GM21528 (cell line): ENCODE measurements at regions not wholly inside any gene's neighbourhood (a gene's known extent, or its start where the extent isn't known, plus 50 kb on each side); places are given as distances from the start of the nearest gene placed in this dataset.
"Not testable (repeated sequence)": the region's sequence is repeated elsewhere in the genome, so short reads cannot be mapped to it uniquely, and the experiment has no call there.

Experiments used
- ATAC-seq: cut with Tn5 transposase; IDR thresholded peaks from one replicate; pipeline ENCODE4 v1.9.1; 2021; ENCODE audit warnings: mild to moderate bottlenecking, moderate library complexity; ENCODE audit not compliant: unreplicated experiment, low FRiP score

DNA sequence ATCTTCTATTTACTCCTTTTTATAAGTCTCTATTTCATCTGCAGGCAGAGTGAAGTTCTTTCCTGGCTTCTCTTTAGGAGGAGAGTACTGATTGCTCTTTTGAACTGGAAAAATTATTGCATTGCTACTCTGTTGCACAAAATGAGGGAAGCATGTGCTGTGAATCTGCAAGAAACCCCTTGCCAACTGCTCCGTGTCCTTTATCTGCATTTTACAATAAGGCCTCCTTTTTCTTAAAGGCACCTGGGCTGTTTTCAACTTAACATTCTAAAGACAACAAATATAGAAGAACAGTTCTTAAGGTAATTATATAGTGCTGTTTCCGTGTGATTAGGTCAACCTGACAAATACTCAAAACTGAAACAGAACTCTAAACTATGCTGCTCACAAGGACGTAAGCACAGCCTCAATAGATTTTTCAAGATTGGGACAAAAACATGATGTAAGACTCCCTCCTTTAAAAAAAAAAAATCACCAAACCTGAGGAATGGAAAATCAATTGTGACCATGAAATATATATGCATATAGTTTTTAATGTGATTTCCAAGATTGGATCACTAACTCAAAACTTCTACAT is 716.6 kb upstream of the INTU start:
- ATAC-seq = no peak

DNA sequence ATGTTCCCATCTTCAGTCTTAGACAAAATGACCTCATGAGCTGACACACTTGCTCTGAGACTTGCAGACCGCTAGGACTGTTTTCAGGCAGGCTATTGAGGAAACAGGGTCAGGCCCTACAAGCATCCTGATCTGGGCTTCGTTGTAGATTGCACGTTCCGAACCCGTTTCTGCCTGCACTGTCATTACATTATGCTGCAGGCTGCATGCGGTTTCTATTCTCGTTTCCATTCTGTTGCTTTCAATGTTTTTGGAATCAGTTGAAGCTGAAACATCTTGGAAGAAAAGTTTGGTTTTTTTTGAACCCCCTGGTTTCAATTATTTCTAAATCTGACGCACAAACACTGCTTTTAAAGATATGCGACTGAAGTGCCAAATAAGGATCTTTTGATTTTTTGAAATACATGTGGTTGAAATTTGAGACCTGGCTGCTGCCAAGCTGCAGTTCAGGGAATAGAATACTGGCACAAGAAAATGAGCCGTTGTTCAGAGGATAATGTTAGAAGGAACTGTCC is 716.1 kb upstream of the INTU start:
- no peak for ATAC-seq

DNA sequence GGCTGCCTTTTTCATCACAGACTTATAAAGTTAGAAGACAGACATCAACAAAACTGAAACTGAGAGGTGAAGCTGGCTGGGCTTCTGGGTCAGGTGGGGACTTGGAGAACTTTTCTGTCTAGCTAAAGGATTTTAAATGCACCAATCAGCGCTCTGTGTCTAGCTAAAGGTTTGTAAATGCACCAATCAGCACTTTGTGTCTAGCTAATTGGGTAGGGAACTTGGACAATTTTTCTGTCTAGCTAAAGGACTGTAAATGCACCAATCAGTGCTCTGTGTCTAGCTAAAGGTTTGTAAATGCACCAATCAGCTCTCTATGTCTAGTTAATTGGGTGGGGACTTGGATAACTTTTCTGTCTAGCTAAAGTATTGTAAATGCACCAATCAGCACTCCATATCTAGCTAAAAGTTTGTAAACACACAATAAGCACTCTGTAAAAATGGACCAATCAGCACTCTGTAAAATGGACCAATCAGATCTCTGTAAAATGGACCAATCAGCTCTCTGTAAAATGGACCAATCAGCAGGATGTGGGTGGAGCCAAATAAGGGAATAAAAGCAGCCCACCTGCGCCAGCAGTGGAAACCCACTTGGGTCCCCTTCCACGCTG is 710.3 kb upstream of the INTU start:
- ATAC-seq = not testable (repeated sequence)

DNA sequence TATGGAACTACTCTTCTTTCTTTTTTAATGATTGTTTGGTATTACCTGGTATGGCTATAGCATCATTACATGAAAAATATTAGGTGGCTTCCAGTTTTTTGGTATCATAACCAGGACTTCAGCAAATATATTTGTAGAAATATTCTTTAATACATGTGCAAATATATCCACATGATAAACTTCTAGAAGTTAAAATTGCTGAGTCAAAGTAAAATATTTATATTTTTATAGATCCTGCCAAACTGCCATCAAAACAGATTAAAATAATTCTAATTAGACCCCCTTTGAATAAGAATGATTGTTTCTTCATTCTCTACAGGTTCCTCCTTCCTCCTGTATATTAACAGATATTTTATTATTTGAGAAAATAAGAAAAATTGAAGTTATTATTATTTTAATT is 708.5 kb upstream of the INTU start:
- no peak for ATAC-seq

DNA sequence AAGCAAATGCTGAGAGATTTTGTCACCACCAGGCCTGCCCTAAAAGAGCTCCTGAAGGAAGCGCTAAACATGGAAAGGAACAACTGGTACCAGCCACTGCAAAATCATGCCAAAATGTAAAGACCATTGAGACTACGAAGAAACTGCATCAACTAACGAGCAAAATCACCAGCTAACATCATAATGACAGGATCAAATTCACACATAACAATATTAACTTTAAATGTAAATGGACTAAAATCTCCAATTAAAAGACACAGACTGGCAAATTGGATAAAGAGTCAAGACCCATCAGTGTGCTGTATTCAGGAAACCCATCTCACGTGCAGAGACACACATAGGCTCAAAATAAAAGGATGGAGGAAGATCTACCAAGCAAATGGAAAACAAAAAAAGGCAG is 702.7 kb upstream of the INTU start:
- ATAC-seq = not testable (repeated sequence)

DNA sequence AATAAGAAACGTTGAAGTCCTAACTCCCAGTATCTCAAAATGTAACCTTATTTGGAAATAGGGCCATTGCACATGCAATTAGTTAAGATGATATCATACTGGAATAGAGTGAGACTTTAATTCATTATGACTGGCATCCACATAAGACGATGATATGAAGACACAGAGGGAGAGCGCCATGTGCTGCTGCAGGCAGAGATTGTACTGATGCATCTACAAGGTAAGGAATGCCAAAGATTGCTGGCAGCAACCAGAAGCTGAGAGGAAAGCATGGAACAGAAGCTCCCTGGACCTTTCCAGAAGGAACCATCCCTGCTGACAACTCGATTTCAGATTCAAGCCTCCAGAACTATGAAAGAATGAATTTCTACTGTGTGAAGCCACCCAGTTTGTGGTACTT is 697.0 kb upstream of the INTU start:
- ATAC-seq = no peak

DNA sequence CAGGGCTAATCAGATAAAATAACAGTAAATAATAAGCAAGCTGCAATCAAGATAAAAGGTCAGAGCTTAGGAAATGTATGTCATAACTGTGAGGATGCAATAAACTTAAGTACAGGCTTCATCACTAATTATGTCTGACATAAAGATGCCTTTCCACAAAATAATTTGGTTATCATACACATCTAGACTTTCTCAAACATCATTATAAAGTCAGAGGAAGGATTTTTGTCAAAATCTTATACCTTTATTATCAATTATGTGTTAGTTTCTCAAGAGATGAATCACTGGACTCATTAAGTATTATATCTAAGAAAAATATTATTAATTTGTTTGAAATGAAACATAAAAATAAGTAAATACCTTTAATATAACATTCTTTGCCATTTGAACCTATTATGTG is 695.4 kb upstream of the INTU start:
- no peak for ATAC-seq

DNA sequence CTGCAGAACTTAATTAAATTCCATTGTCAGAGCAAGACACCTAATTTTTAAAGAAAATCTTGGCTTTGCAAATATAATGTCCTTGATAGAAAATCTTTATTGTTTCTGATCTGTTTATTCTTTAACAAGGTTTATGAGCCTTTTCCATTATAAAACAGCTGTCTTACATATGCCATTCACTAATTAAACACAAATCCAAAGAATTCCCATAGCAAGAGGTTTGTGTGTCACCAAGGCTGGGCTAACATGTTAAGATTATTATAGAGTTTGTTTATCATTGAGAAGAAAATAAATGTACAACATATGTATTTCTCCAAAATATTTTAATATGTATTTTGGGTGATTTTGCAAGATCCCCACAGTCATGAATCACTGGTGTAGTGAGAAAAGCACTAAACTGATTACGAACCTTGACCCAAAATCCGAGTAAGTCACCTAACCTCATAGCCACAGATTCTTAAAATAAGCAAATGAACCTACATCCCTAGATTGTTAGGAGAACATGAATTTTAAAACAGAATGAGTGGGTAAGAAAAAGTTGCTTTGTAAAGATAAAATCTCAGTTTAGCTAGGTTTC is 694.8 kb upstream of the INTU start:
- ATAC-seq = no peak

DNA sequence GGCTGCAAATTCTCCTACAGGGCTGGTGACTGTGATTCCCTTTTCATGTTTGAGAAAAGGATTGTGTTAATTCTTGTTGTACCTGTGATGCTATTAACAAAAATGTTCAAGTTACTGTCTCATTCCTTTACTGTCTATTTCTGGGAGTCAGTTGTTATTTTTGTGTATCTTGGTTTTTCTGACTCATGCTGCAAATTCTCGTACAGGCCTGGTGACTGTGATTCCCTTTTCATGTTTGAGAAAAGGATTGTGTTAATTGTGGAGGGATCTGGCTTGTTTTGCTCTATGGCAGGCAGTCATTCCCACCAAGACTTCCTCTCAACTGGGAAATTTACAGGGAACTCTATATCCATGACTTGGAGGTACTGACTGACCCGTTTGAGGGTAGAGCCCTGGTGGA is 693.4 kb upstream of the INTU start:
- ATAC-seq = no peak

DNA sequence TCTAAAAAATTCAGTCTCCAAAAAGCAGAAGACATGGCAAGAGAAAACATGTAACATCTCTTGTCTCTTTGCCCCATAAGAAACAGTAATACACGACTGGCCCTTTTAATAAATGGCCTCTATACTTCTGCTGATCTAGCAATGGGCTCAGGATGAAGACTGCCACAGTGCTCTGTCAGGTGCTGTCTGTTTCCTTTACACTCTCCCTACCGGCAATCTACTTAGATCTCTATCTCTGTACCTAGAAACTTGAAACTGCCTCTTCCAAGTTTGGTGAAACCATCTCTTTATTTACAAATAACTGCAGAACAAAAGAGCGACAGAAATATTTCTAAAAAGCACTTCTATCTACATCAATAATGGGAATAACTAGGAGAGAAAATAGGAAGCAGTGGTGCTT is 685.2 kb upstream of the INTU start:
- ATAC-seq = no peak

DNA sequence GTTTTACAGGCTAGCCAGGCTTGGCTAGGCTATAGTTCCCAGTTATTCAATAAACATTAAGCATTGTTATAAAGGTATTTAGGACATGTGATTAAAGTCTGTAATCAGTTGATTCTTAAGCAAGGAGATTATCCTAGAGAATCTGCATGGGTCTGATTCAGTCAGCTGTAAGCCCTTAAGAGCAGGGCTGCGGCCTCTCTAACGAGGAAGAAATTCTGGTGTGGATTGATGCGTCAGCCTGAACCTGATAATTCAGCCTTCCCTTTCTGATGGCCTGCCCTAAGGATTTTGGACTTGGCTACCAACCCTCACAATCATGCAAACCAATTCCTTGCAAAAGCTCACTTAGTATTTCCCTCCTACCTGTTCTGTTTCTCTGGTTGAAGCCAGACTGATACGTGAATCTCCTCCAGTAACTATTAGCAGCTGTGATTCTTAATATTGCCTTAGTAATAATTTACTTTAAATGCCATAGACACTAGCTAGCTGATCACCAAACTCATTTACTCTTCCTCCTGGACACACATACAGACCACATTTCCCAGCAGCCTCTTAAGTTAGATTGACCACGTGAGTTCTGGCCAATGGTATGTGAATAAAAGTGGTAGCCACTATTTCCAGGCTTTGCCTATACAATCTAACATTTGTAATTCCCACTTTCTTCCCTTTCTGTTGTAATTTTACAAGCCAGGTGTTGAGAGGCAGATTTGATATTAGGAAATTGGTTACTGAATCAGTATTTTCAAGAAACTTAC is 678.0 kb upstream of the INTU start:
- no peak for ATAC-seq

DNA sequence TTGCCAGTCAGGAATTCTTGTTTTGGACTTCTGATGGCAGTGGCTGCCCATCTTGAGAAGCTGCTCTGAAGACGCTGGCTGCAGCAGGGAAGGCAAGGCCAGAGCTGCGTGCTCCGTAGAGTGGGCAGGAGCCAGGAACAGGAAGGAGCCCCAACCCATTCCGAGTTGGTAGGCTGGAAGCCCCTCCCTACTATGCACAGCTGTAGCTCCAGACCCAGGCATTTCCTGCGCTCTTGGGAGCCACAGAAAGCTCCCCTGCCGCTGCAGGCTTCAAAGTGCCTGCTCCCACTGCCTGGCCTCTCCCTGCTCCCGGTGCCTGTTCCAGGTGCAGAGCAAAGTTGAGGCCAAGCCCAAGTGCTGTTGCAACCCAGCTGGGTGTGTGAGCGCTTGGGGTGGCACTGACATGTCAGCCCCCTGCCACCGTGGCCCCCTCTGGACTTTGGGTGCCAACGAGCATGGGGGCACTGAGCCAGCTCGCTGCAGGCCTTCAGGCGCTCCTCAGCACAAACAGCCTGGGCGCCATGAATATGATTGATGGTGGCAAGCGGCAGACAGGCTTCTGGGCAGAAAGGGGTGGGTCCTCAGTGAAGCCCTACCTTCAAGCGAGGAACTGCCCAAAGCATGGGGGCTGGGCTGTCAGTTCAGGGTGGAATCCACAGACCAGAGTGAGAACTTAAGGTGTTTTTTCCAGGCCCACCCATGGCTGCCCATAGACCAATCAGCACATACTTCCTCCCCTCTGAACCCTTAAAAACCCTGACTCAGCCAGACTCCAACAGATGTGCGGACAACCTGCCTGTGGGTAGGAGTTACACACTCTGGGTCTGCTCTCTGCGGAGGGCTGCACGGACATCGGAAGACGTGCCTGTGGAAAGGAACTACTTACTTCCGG is 677.2 kb upstream of the INTU start:
- no peak for ATAC-seq

DNA sequence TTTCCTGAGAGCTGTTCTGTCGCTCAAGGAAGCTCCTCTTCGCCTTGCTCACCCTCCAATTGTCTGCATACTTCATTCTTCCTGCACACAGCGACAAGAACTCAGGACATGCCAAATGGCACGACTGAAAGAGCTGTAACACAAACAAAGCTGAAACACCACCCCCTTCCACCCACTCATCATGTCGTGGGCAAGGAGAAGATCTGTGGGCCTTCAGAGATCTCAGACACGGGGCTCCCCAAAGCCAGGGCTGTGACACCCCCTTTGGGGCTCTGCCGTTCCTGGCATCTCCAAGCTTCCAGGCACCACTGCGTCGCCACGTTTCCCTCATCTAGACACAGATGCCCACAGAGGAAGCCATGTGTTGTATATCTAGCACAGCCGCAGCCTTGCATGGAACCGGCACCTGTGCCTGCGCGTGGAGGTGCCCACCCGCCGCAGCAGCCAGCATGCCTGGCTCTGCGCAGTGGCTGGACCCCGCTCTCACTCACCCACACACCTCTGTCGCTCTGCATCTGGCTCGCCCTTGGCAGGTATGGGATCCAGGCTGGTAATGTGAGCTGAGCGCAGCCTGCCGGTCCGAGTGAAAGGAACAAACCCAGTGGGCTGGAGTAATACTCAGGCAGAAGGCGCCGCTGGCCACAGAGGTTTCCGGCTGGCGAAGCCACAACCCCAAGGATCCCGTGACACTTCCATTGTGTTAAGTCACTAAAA is 676.4 kb upstream of the INTU start:
- ATAC-seq = no peak

DNA sequence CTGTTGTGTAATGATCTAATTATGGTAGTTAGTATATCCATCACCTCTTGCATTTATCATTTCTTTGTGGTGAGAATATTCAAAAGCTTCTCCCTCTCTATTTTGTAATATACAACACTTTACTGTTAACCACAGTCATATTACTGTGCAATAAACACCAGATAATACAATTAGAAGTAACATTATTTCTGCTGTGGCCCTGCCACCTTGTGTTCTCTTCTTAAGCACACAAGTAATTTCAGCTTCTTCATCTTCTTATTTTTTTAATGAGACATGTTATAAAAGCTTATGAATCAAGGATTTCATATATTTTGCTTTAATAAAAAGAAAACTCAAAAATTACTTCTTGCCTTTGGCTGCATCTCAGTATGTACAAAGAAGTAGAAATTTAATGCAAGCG is 675.2 kb upstream of the INTU start:
- ATAC-seq = no peak

DNA sequence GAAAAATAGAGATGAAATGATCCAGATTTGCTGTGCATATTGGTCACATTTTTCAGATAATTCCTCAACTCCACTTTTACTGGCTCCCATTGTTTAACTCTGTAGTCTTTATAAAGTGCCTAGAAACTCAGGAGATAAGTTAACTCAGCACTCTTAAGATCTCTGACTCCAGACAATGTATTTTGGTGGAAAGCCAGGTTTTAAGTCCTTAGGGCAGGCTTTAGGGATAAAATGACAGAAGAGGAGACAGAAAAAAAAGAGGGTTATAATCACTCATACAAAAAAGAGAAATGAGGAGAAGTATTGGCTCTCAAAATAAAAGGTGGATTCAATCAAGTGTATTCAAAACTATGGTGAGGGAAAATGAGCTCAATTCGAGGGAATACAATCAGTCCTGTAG is 674.8 kb upstream of the INTU start:
- ATAC-seq = no peak

DNA sequence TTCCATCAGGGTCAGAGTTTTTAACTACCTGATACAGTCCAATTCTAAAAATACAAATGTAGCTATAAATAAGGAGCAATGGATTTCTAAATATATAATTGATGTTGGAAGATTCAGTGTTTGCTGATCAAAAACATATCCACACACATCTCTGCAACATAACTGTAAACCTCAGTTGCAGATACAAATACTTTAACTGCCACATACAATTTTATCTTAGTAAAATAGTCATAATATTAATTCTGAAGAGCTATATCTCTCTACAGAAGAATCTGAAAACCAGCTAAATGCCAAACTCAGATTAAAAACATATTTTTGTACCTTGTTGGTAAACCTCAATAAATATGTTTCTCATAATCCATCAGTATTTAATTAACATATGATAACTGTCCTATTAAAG is 674.3 kb upstream of the INTU start:
- no peak for ATAC-seq

DNA sequence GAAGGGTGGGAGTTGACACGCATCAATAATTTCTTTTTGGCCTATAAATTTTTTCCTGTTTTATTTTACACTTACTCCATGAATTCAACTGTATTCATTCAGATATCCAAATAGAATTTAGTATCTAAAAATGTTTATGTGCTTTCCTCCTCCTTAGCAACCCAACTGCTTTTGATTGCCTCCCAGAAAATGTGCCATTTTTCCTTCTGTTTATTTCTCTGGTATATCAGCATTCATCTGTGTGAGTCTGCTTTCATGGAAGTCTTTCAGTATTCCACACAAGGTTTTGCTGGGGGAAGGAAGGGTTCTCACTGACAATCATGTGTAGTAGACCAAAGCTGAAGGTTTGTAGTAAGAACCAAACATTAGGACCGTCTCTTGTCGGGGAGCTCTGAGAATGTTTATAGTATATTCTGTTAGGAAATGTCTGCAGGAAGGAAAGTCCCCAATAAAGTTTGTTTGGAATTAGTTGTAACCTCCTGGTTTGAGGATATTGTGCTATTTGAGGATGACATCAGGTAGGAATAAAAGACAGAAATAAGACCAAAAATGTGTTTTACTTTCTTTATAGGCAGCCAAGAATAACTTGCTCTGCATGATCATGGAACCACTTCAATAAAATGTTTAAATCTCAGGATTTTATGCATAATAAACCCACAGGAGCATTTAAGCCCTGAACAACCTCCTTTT is 673.6 kb upstream of the INTU start:
- no peak for ATAC-seq

DNA sequence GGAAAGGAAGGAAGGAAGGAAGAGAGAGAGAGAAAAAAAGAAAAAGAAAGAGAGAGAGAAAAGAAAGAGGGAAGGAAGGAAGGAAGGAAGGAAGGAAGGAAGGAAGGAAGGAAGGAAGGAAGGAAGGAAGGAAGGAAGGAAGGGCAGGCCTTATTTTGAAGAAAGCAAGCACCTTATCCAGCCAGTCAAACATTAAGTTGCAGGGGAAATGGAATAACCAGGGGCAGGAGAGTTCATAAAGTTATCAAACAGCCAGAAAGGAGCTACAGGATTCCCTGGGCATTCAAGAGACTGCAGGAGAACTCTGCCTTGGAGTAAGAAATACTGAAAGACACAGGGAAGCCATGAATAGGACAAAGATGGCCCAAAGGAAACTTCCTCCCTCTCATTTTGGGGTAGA is 672.0 kb upstream of the INTU start:
- ATAC-seq = no peak

DNA sequence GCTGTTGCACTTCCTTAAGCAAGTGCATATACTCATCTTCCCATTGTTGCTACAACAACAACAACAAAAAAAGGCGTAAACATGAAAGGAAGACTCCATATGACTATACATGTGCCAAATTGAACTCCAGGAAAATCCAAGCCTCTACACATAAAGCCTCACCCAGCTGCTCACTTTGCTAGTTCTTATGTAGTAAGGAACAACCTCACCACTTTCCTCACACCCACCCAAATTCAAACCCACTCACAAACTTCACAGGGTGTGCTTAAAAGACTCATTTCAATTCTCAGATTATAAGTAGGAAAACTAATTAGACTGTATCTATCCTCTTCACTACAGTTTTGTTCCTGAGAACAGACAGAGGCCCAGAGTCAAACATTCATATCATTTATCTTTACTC is 671.1 kb upstream of the INTU start:
- ATAC-seq = no peak
